IMR-90 (cell line): ENCODE measurements at regions not wholly inside any gene's neighbourhood (a gene's known extent, or its start where the extent isn't known, plus 50 kb on each side); places are given as distances from the start of the nearest gene placed in this dataset.

Source experiments
- ATAC-seq: fragments of 200-7000 bp; cut with Tn5 transposase; 2 replicates; pipeline ENCODE4 v1.9.1; 2020; ENCODE audit warnings: low read depth, mild to moderate bottlenecking, moderate library complexity
- BruUV-seq: library from RNA; stranded (reverse); fragments of 400-500 nt; replicated peaks from 2 replicates; lab custom pipeline; 2021; lab: Mats Ljungman, UMichigan
- CTCF ChIA-PET: fragments of 300-600 bp; formaldehyde crosslinking; extraction: SDS; loops from one replicate; lab custom pipeline; 2021; ENCODE audit warnings: antibody characterized with exemption; lab: Yijun Ruan, JAX
- POLR2A ChIA-PET: fragments of 300-600 bp; sonication (Branson Sonifier 250); formaldehyde crosslinking; loops from one replicate; lab custom pipeline; 2022; ENCODE audit warnings: antibody characterized with exemption; ENCODE audit not compliant: unreplicated experiment; lab: Charles Lee
- DNase-seq: peaks from one replicate; pipeline ENCODE4 v3.0.0; 2013
- H2AFZ ChIP-seq: replicated peaks from 2 replicates; pipeline ENCODE3; 2013; ENCODE audit warnings: low read length, mild to moderate bottlenecking; ENCODE audit not compliant: poor library complexity
- H2AK5ac ChIP-seq: 2 replicates; pipeline ENCODE4 v1.6.1; 2013; ENCODE audit warnings: low read depth, low read length, inconsistent platforms
- H2AK9ac ChIP-seq: replicated peaks from 2 replicates; pipeline ENCODE3; 2013; ENCODE audit warnings: mild to moderate bottlenecking, low read depth, low read length, moderate library complexity; ENCODE audit not compliant: poor library complexity
- H2BK120ac ChIP-seq: 2 replicates; pipeline ENCODE4 v1.6.1; 2013; ENCODE audit warnings: low read depth, low read length, inconsistent platforms
- H2BK15ac ChIP-seq: 3 replicates; pipeline ENCODE4 v1.6.1; 2013; ENCODE audit warnings: low read depth, low read length, inconsistent platforms
- H2BK20ac ChIP-seq: 2 replicates; pipeline ENCODE4 v1.6.1; 2013; ENCODE audit warnings: low read depth, mild to moderate bottlenecking, inconsistent platforms, low read length, moderate library complexity
- H2BK5ac ChIP-seq: 2 replicates; pipeline ENCODE4 v1.6.1; 2013; ENCODE audit warnings: mild to moderate bottlenecking, low read depth, low read length, inconsistent platforms; ENCODE audit not compliant: poor library complexity, severe bottlenecking
- H3K14ac ChIP-seq: replicated peaks from 2 replicates; pipeline ENCODE4 v1.6.1; 2013; ENCODE audit warnings: low read depth, low read length, inconsistent platforms
- H3K18ac ChIP-seq: 2 replicates; pipeline ENCODE4 v1.6.1; 2013; ENCODE audit warnings: low read depth, low read length, control low read depth
- H3K23ac ChIP-seq: 2 replicates; pipeline ENCODE4 v1.6.1; 2013; ENCODE audit warnings: low read depth, low read length, inconsistent platforms
- H3K27ac ChIP-seq: 2 replicates; pipeline ENCODE4 v1.5.1; 2013; ENCODE audit warnings: mild to moderate bottlenecking, control low read depth, low read length; ENCODE audit not compliant: insufficient read depth
- H3K27me3 ChIP-seq: 2 replicates; pipeline ENCODE4 v1.6.1; 2013; ENCODE audit warnings: low read length; ENCODE audit not compliant: control insufficient read depth, insufficient read depth
- H3K36me3 ChIP-seq: 2 replicates; pipeline ENCODE4 v1.6.1; 2013; ENCODE audit warnings: low read length, mixed read lengths; ENCODE audit not compliant: control insufficient read depth, insufficient read depth
- H3K4ac ChIP-seq: 2 replicates; pipeline ENCODE4 v1.6.1; 2013; ENCODE audit warnings: low read depth, low read length, inconsistent platforms
- H3K4me1 ChIP-seq: 2 replicates; pipeline ENCODE4 v1.6.1; 2013; ENCODE audit warnings: low read length, mixed read lengths; ENCODE audit not compliant: control insufficient read depth, insufficient read depth
- H3K4me2 ChIP-seq: 2 replicates; pipeline ENCODE4 v1.6.1; 2013; ENCODE audit warnings: low read depth, mild to moderate bottlenecking, control low read depth, low read length, moderate library complexity
- H3K4me3 ChIP-seq: 2 replicates; pipeline ENCODE4 v1.5.1; 2013; ENCODE audit warnings: low read depth, mild to moderate bottlenecking, control low read depth, low read length, moderate library complexity; ENCODE audit not compliant: insufficient read depth
- H3K56ac ChIP-seq: 2 replicates; pipeline ENCODE4 v1.6.1; 2013; ENCODE audit warnings: low read length, inconsistent platforms; ENCODE audit not compliant: insufficient read depth; ENCODE audit errors: extremely low read depth
- H3K79me1 ChIP-seq, 2 experiments: 2 replicates each; pipeline ENCODE4 v1.6.1; 2013; ENCODE audit warnings: low read length in 2 of 2, inconsistent platforms in 1 of 2, low read depth in 1 of 2
- H3K9ac ChIP-seq: 2 replicates; pipeline ENCODE4 v1.6.1; 2013; ENCODE audit warnings: low read depth, low read length, control low read depth
- H3K9me1 ChIP-seq: 2 replicates; pipeline ENCODE4 v1.6.1; 2013; ENCODE audit warnings: low read length, inconsistent platforms; ENCODE audit not compliant: insufficient read depth
- H3K9me3 ChIP-seq: 2 replicates; pipeline ENCODE4 v1.6.1; 2013; ENCODE audit warnings: low read length; ENCODE audit not compliant: control insufficient read depth, insufficient read depth
- H4K20me1 ChIP-seq: 2 replicates; pipeline ENCODE4 v1.6.1; 2013; ENCODE audit warnings: low read length, inconsistent platforms; ENCODE audit not compliant: insufficient read depth
- H4K5ac ChIP-seq: 2 replicates; pipeline ENCODE4 v1.6.1; 2013; ENCODE audit warnings: mild to moderate bottlenecking, low read depth, low read length, control low read depth
- H4K8ac ChIP-seq, 2 experiments: 2 replicates each; pipeline ENCODE4 v1.6.1; 2013; ENCODE audit warnings: low read depth in 2 of 2, low read length in 2 of 2, control low read depth in 1 of 2, inconsistent platforms in 1 of 2
- H4K91ac ChIP-seq: 2 replicates; pipeline ENCODE4 v1.6.1; 2013; ENCODE audit warnings: low read depth, low read length, inconsistent platforms; ENCODE audit not compliant: insufficient read depth
- CHD1 ChIP-seq: IDR thresholded peaks from 2 replicates; pipeline ENCODE4 v1.6.1; 2012; ENCODE audit warnings: low read depth, low read length, improper control_type of control experiment
- ELK1 ChIP-seq: fragments of 150-350 bp; IDR thresholded peaks from 2 replicates; pipeline ENCODE4 v1.6.1; 2016; ENCODE audit warnings: low read depth, mild to moderate bottlenecking, low read length, moderate library complexity, borderline replicate concordance
- MAZ ChIP-seq: IDR thresholded peaks from 2 replicates; pipeline ENCODE4 v1.6.1; 2012; ENCODE audit warnings: low read depth, mild to moderate bottlenecking, low read length, improper control_type of control experiment, moderate library complexity, borderline replicate concordance
- SMC3 ChIP-seq: fragments of 150-350 bp; IDR thresholded peaks from 2 replicates; pipeline ENCODE4 v1.6.1; 2016; ENCODE audit warnings: low read depth, mild to moderate bottlenecking, antibody characterized with exemption, low read length, moderate library complexity
- USF2 ChIP-seq: fragments of 150-350 bp; IDR thresholded peaks from 2 replicates; pipeline ENCODE4 v1.6.1; 2017; ENCODE audit warnings: mild to moderate bottlenecking, antibody characterized with exemption, low read length, low read depth
- WGBS, 2 experiments: methylation state at CpG; one replicate each; pipeline versions ENCODE4 v1.1.5 to v1.1.7; 2013; ENCODE audit warnings: missing lambda C conversion rate in 2 of 2; ENCODE audit not compliant: insufficient read length in 1 of 2; ENCODE audit errors: extremely low coverage in 2 of 2; 5-methylcytosine and 5-hydroxymethylcytosine counted together
- dilution Hi-C: fragments of 300-500 bp; cut with HindIII; formaldehyde crosslinking; loops from one replicate; pipeline ENCODE4 v1.14.3; 2018; ENCODE audit warnings: low sequenced_read_pairs; ENCODE audit not compliant: unreplicated experiment
- in situ Hi-C: fragments of 300-500 bp; cut with MboI; formaldehyde crosslinking; loops from 3 replicates; pipeline ENCODE4 v1.14.3; 2019; ENCODE audit warnings: low sequenced_read_pairs, inconsistent platforms, mixed read lengths
- intact Hi-C: fragments of 100-400 bp; cut with micrococcal nuclease; formaldehyde crosslinking; loops from 2 replicates; pipeline ENCODE4 v1.10.0; 2022

GRCh38 chr9:82560457-82560904, 502.5 kb downstream of the RASEF start:
- Histone ChIP-seq H2BK5ac (no peak overlapping the region), H3K9ac (no peak overlapping the region), H4K20me1 (no peaks in the 10 kb centered on the region), H3K27me3 (no peaks in the 10 kb centered on the region; the same call in 1 of the 2 replicates), H2BK20ac (no peak overlapping the region), H3K36me3 (no peaks in the 10 kb centered on the region), H3K9me3 (no peaks in the 10 kb centered on the region), H3K4me1 (peaks cover 6% of the 10 kb centered on the region; the same call in 1 of the 2 replicates), H3K4me3 (no peak overlapping the region), H2AK5ac (no peak overlapping the region), H4K91ac (no peak overlapping the region), H2AK9ac (no peak overlapping the region), H3K79me1 (no peaks in the 10 kb centered on the region), H3K18ac (no peak overlapping the region), H3K27ac (no peak overlapping the region), H3K14ac (no peak overlapping the region), H4K8ac (no peak overlapping the region), H3K9me1 (no peaks in the 10 kb centered on the region), H4K5ac (no peak overlapping the region), H3K4ac (no peak overlapping the region), H3K56ac (no peak overlapping the region), H2BK120ac (no peak overlapping the region; the same call in 1 of the 2 replicates), H2BK15ac (no peak overlapping the region), H3K23ac (no peak overlapping the region), H2AFZ (no peak overlapping the region), H3K4me2 (no peak overlapping the region)
- no CpG with 5 or more reads among the region's 9 CpGs for WGBS, 2 experiments
- dilution Hi-C loops: no loop called here
- TF ChIP-seq USF2 (no peak), MAZ (no peak), ELK1 (no peak), SMC3 (no peak), CHD1 (no peak)
- ChIA-PET POLR2A (no interaction called here), CTCF (interaction anchor here (0.9 kb wide), 1 partner anchor 10 kb away, joined by 3 read pairs; no protein-coding TSS in a partner anchor)
- intact Hi-C loops: no loop called here
- no peak for DNase-seq
- no TSS peak for BruUV-seq
- in situ Hi-C loops: no loop called here
- ATAC-seq: no peak
